ENCODE measurements at regions not wholly inside any gene's neighbourhood (a gene's known extent, or its start where the extent isn't known, plus 50 kb on each side); places are given as distances from the start of the nearest gene placed in this dataset.

DNA sequence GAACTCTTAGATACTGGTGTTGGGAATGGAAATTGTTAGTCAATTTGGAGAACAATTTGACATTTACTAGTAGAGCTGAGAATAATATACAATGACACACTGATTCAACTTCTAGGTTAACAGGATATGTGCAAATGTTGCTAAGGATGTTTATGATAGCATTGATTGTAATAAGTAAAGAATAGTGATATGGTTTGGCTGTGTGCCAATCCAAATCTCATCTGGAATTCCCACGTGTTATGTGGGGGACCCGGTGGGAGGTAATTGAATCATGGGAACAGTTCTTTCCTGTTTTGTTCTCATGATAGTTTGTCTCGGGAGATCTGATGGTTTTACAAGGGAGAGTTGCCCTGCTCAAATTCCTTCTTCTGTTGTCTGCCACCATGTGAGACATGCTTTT, 302.4 kb upstream of the TMPRSS15 start:
- ATAC-seq, result no peak
- ChIA-PET POLR2A (no interaction called here), CTCF (no interaction called here), RAD21 (ENCODE audit: low non-redundant PET in 1 of 2, low total read pairs in 2 of 2, uncharacterized antibody in 2 of 2, unreplicated experiment in 2 of 2) (no interaction called here)
- no peak overlapping the region for H2AFZ ChIP-seq (ENCODE audit: low read depth, low read length, poor library complexity, severe bottlenecking)
- no peaks in the 10 kb centered on the region for H3K36me3 ChIP-seq (ENCODE audit: control insufficient read depth in 1 of 2, insufficient read depth in 2 of 2, low read length in 2 of 2)
- no peak for TF ChIP-seq YY1 (IDR thresholded peaks at IDR 0.05; ENCODE audit: extremely low read depth, insufficient replicate concordance, low read depth, low read length)
- TF ChIP-seq, protein P1, sequence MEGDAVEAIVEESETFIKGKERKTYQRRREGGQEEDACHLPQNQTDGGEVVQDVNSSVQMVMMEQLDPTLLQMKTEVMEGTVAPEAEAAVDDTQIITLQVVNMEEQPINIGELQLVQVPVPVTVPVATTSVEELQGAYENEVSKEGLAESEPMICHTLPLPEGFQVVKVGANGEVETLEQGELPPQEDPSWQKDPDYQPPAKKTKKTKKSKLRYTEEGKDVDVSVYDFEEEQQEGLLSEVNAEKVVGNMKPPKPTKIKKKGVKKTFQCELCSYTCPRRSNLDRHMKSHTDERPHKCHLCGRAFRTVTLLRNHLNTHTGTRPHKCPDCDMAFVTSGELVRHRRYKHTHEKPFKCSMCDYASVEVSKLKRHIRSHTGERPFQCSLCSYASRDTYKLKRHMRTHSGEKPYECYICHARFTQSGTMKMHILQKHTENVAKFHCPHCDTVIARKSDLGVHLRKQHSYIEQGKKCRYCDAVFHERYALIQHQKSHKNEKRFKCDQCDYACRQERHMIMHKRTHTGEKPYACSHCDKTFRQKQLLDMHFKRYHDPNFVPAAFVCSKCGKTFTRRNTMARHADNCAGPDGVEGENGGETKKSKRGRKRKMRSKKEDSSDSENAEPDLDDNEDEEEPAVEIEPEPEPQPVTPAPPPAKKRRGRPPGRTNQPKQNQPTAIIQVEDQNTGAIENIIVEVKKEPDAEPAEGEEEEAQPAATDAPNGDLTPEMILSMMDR (IDR thresholded peaks at IDR 0.05 in 2 of 3, conservative IDR thresholded peaks at IDR 0.05 in 1 of 3; ENCODE audit: borderline replicate concordance in 1 of 3, insufficient read depth in 1 of 3, low read depth in 2 of 3, low read length in 2 of 3), result no peak
- TF ChIP-seq CEBPB (IDR thresholded peaks at IDR 0.05; ENCODE audit: low read depth), result no peak
- TF ChIP-seq, protein P2, sequence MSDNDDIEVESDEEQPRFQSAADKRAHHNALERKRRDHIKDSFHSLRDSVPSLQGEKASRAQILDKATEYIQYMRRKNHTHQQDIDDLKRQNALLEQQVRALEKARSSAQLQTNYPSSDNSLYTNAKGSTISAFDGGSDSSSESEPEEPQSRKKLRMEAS (IDR thresholded peaks at IDR 0.05), result no peak
- TF ChIP-seq EGR1 (IDR thresholded peaks at IDR 0.05; ENCODE audit: low read depth), result no peak
- TF ChIP-seq EZH2phosphoT487 (IDR thresholded peaks at IDR 0.05; ENCODE audit: borderline replicate concordance), result no peak
- no peaks in the 10 kb centered on the region for H3K9me2 ChIP-seq (ENCODE audit: insufficient read depth)
- DNase-seq (ENCODE audit: low read depth, low spot score), result no peak
- intact Hi-C loops (cut with micrococcal nuclease), result no loop called here
- no peak overlapping the region for H3K4me3 ChIP-seq (replicated peaks in 1 of 2; ENCODE audit: low read depth in 1 of 2, low read length in 2 of 2)
- peaks cover 12 to 17% of the 10 kb centered on the region in 2 experiments; a peak in 2 of 4 replicates for H3K9me3 ChIP-seq (ENCODE audit: control insufficient read depth in 1 of 2, insufficient read depth in 1 of 2, low read depth in 1 of 2, low read length in 2 of 2)
- H3K79me2 ChIP-seq (ENCODE audit: insufficient read depth, low read length), result no peaks in the 10 kb centered on the region
- H3K4me1 ChIP-seq (ENCODE audit: control insufficient read depth in 1 of 2, insufficient read depth in 2 of 2, low read length in 2 of 2), result no peaks in the 10 kb centered on the region
- no peak overlapping the region for H3K4me2 ChIP-seq (ENCODE audit: low read length)
- no peaks in the 10 kb centered on the region for H4K20me1 ChIP-seq (ENCODE audit: insufficient read depth)
- no peak overlapping the region for H3K9ac ChIP-seq (ENCODE audit: low read length)
- no TSS peak for BruUV-seq (replicated peaks)
- no peak overlapping the region for H3K27ac ChIP-seq (ENCODE audit: low read depth, low read length)
- no peaks in the 10 kb centered on the region for H3K27me3 ChIP-seq (ENCODE audit: insufficient read depth, low read length)

DNA sequence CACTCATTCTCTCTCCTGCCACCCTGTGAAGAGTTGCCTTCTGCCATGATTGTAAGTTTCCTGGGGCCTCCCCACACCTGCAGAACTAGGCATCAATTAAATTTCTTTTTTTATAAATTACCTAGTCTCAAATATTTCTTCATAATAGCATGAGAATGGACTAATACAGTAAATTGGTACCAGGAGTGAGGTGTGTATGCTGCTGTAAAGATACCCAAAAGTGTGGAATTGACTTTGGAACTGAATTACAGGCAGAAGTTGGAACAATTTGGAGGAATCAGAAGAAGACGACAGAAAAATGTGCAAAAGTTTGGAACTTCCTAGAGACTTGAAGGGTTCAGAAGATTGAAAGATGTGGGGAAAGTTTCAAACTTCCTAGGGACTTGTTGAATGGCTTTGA, 308.1 kb upstream of the TMPRSS15 start:
- BruUV-seq (replicated peaks), result no TSS peak
- RAD21 ChIA-PET (ENCODE audit: low non-redundant PET in 1 of 2, low total read pairs in 2 of 2, uncharacterized antibody in 2 of 2, unreplicated experiment in 2 of 2), result no interaction called here
- intact Hi-C loops (cut with micrococcal nuclease), result no loop called here
- Histone ChIP-seq H3K36me3 (ENCODE audit: control insufficient read depth in 1 of 2, insufficient read depth in 2 of 2, low read length in 2 of 2) (no peaks in the 10 kb centered on the region), H3K4me3 (replicated peaks in 1 of 2; ENCODE audit: low read depth in 1 of 2, low read length in 2 of 2) (no peak overlapping the region), H2AFZ (ENCODE audit: low read depth, low read length, poor library complexity, severe bottlenecking) (no peak overlapping the region), H3K9me3 (ENCODE audit: control insufficient read depth in 1 of 2, insufficient read depth in 1 of 2, low read depth in 1 of 2, low read length in 2 of 2) (peaks cover 9 to 24% of the 10 kb centered on the region in 2 experiments; a peak in 2 of 4 replicates), H3K79me2 (ENCODE audit: insufficient read depth, low read length) (no peaks in the 10 kb centered on the region), H3K27me3 (ENCODE audit: insufficient read depth, low read length) (no peaks in the 10 kb centered on the region), H3K27ac (ENCODE audit: low read depth, low read length) (no peak overlapping the region), H4K20me1 (ENCODE audit: insufficient read depth) (no peaks in the 10 kb centered on the region), H3K4me1 (ENCODE audit: control insufficient read depth in 1 of 2, insufficient read depth in 2 of 2, low read length in 2 of 2) (no peaks in the 10 kb centered on the region), H3K4me2 (ENCODE audit: low read length) (no peak overlapping the region), H3K9ac (ENCODE audit: low read length) (no peak overlapping the region), H3K9me2 (ENCODE audit: insufficient read depth) (no peaks in the 10 kb centered on the region)
- CTCF ChIA-PET, result no interaction called here
- no peak for DNase-seq (ENCODE audit: low read depth, low spot score)
- no peak for ATAC-seq
- POLR2A ChIA-PET, result no interaction called here
- TF ChIP-seq TCF7L2 (IDR thresholded peaks at IDR 0.05; ENCODE audit: borderline replicate concordance, extremely low read depth, insufficient read depth, insufficient read length) (no peak), YY1 (IDR thresholded peaks at IDR 0.05; ENCODE audit: extremely low read depth, insufficient replicate concordance, low read depth, low read length) (no peak), ZNF274 (IDR thresholded peaks at IDR 0.05; ENCODE audit: low read depth, low read length) (no peak), EZH2phosphoT487 (IDR thresholded peaks at IDR 0.05; ENCODE audit: borderline replicate concordance) (no peak), CEBPB (IDR thresholded peaks at IDR 0.05; ENCODE audit: low read depth) (no peak), EGR1 (IDR thresholded peaks at IDR 0.05; ENCODE audit: low read depth) (no peak), FOSL1 (IDR thresholded peaks at IDR 0.05; ENCODE audit: low read depth) (no peak), SRF (IDR thresholded peaks at IDR 0.05; ENCODE audit: low read depth) (no peak), RAD21 (IDR thresholded peaks at IDR 0.05; ENCODE audit: low read depth) (no peak), ELF1 (IDR thresholded peaks at IDR 0.05; ENCODE audit: borderline replicate concordance, low read depth) (no peak)
- TF ChIP-seq, protein P2 (IDR thresholded peaks at IDR 0.05), result no peak
- TF ChIP-seq, protein P3, sequence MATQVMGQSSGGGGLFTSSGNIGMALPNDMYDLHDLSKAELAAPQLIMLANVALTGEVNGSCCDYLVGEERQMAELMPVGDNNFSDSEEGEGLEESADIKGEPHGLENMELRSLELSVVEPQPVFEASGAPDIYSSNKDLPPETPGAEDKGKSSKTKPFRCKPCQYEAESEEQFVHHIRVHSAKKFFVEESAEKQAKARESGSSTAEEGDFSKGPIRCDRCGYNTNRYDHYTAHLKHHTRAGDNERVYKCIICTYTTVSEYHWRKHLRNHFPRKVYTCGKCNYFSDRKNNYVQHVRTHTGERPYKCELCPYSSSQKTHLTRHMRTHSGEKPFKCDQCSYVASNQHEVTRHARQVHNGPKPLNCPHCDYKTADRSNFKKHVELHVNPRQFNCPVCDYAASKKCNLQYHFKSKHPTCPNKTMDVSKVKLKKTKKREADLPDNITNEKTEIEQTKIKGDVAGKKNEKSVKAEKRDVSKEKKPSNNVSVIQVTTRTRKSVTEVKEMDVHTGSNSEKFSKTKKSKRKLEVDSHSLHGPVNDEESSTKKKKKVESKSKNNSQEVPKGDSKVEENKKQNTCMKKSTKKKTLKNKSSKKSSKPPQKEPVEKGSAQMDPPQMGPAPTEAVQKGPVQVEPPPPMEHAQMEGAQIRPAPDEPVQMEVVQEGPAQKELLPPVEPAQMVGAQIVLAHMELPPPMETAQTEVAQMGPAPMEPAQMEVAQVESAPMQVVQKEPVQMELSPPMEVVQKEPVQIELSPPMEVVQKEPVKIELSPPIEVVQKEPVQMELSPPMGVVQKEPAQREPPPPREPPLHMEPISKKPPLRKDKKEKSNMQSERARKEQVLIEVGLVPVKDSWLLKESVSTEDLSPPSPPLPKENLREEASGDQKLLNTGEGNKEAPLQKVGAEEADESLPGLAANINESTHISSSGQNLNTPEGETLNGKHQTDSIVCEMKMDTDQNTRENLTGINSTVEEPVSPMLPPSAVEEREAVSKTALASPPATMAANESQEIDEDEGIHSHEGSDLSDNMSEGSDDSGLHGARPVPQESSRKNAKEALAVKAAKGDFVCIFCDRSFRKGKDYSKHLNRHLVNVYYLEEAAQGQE (IDR thresholded peaks at IDR 0.05; ENCODE audit: low read depth), result no peak
- TF ChIP-seq, protein P4, sequence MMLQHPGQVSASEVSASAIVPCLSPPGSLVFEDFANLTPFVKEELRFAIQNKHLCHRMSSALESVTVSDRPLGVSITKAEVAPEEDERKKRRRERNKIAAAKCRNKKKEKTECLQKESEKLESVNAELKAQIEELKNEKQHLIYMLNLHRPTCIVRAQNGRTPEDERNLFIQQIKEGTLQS (IDR thresholded peaks at IDR 0.05), result no peak

All from HCT116 (cell line).